Osteoblast (primary cell): ENCODE measurements at regions not wholly inside any gene's neighbourhood (a gene's known extent, or its start where the extent isn't known, plus 50 kb on each side); places are given as distances from the start of the nearest gene placed in this dataset.

ENCODE experiments used
- DNase-seq: peaks from one replicate; pipeline ENCODE4 v3.0.0; 2011; ENCODE audit warnings: low spot score, mixed read lengths; ENCODE audit not compliant: insufficient read length; ENCODE audit errors: missing footprints
- H2AFZ ChIP-seq: 2 replicates; pipeline ENCODE4 v1.6.0; 2011; ENCODE audit warnings: mild to moderate bottlenecking, low read length
- H3K27ac ChIP-seq: 2 replicates; pipeline ENCODE4 v1.5.1; 2011; ENCODE audit warnings: mild to moderate bottlenecking, low read depth, low read length, moderate library complexity
- H3K27me3 ChIP-seq: 2 replicates; pipeline ENCODE4 v1.6.0; 2012; ENCODE audit warnings: mild to moderate bottlenecking, control low read depth, inconsistent platforms, low read length, moderate library complexity; ENCODE audit not compliant: insufficient read depth
- H3K36me3 ChIP-seq: 2 replicates; pipeline ENCODE4 v1.5.1; 2011; ENCODE audit warnings: mild to moderate bottlenecking, low read length, control low read depth, moderate library complexity; ENCODE audit not compliant: insufficient read depth
- H3K4me1 ChIP-seq: 2 replicates; pipeline ENCODE4 v1.5.1; 2011; ENCODE audit warnings: mild to moderate bottlenecking, low read length, control low read depth, moderate library complexity; ENCODE audit not compliant: insufficient read depth
- H3K4me2 ChIP-seq: 2 replicates; pipeline ENCODE4 v1.6.0; 2011; ENCODE audit warnings: mild to moderate bottlenecking, low read length; ENCODE audit not compliant: insufficient read depth
- H3K4me3 ChIP-seq: fragments of 200-600 bp; sonication (generic); 3 replicates; pipeline ENCODE4 v1.5.1; 2012; ENCODE audit warnings: mild to moderate bottlenecking, low read length, inconsistent platforms; ENCODE audit not compliant: insufficient read depth
- H3K79me2 ChIP-seq: 2 replicates; pipeline ENCODE4 v1.6.0; 2012; ENCODE audit warnings: mild to moderate bottlenecking, low read length, control low read depth, inconsistent platforms; ENCODE audit not compliant: insufficient read depth
- H3K9me3 ChIP-seq: 2 replicates; pipeline ENCODE4 v1.5.1; 2011; ENCODE audit warnings: low read depth, low read length, control low read depth
- H4K20me1 ChIP-seq: 2 replicates; pipeline ENCODE4 v1.6.0; 2012; ENCODE audit warnings: mild to moderate bottlenecking, low read length, control low read depth; ENCODE audit not compliant: insufficient read depth
- TF ChIP-seq, protein P1 (sequence below): IDR thresholded peaks from 2 replicates; pipeline ENCODE4 v1.5.1; 2011; ENCODE audit warnings: mild to moderate bottlenecking, low read depth, low read length, moderate library complexity; ENCODE audit errors: extremely low read depth

DNA sequence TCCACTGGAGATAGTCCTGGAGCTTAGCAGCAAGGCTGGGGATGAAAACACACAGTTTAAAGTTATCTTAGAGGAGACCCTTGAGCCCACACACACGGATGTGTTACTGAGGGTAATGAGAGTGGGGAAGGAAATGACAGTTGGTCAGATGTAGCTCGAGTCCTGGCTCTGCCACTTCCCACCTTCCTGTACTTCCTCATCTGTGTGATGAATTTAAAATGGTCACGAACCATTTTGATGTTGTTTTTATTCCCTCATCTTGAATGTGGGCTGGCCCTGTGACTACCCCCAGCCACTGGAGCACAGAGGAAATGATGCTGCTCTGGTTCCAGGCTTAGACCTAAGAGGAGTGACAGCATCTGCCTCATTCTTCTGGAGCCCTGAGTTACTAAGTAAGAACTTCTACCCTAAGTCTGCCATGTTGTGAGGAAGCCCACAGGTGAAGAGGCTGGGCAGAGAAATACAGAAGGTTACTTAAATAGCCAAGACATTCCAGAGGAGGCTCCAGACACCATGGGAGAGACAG, 141.2 kb downstream of the NRN1 start:
- no peak for DNase-seq
- no peak overlapping the region for H3K4me3 ChIP-seq
- no peaks in the 10 kb centered on the region for H4K20me1 ChIP-seq
- H3K27ac ChIP-seq, result no peak overlapping the region
- H3K4me2 ChIP-seq, result no peak overlapping the region
- TF ChIP-seq, protein P1, sequence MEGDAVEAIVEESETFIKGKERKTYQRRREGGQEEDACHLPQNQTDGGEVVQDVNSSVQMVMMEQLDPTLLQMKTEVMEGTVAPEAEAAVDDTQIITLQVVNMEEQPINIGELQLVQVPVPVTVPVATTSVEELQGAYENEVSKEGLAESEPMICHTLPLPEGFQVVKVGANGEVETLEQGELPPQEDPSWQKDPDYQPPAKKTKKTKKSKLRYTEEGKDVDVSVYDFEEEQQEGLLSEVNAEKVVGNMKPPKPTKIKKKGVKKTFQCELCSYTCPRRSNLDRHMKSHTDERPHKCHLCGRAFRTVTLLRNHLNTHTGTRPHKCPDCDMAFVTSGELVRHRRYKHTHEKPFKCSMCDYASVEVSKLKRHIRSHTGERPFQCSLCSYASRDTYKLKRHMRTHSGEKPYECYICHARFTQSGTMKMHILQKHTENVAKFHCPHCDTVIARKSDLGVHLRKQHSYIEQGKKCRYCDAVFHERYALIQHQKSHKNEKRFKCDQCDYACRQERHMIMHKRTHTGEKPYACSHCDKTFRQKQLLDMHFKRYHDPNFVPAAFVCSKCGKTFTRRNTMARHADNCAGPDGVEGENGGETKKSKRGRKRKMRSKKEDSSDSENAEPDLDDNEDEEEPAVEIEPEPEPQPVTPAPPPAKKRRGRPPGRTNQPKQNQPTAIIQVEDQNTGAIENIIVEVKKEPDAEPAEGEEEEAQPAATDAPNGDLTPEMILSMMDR, result no peak
- H3K9me3 ChIP-seq, result no peaks in the 10 kb centered on the region
- H3K27me3 ChIP-seq, result no peaks in the 10 kb centered on the region
- no peaks in the 10 kb centered on the region for H3K36me3 ChIP-seq
- no peak overlapping the region for H2AFZ ChIP-seq
- H3K79me2 ChIP-seq, result no peaks in the 10 kb centered on the region
- no peaks in the 10 kb centered on the region for H3K4me1 ChIP-seq

DNA sequence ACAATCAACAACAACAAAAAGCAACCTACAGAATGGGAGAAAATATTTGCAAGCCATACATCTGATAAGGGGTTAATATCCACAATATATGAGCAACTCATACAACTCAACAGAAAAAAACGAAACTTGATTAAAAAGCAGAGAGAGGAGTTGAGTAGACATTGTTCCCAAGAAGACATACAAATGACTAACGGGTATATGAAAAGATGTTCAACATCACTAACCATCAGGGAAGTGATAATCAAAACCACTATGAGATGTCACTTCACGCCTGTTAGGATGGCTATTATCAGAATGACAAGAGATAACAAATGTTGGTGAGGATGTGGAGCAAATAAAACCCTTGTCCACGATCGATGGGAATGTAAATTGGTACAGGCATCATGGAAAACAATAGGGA, 145.9 kb downstream of the NRN1 start:
- Histone ChIP-seq H3K36me3 (no peaks in the 10 kb centered on the region), H3K4me2 (no peak overlapping the region), H4K20me1 (no peaks in the 10 kb centered on the region), H2AFZ (no peak overlapping the region), H3K27me3 (no peaks in the 10 kb centered on the region), H3K4me3 (no peak overlapping the region), H3K4me1 (no peaks in the 10 kb centered on the region), H3K79me2 (no peaks in the 10 kb centered on the region), H3K27ac (no peak overlapping the region), H3K9me3 (no peaks in the 10 kb centered on the region)
- TF ChIP-seq, protein P1, result no peak
- DNase-seq, result no peak

DNA sequence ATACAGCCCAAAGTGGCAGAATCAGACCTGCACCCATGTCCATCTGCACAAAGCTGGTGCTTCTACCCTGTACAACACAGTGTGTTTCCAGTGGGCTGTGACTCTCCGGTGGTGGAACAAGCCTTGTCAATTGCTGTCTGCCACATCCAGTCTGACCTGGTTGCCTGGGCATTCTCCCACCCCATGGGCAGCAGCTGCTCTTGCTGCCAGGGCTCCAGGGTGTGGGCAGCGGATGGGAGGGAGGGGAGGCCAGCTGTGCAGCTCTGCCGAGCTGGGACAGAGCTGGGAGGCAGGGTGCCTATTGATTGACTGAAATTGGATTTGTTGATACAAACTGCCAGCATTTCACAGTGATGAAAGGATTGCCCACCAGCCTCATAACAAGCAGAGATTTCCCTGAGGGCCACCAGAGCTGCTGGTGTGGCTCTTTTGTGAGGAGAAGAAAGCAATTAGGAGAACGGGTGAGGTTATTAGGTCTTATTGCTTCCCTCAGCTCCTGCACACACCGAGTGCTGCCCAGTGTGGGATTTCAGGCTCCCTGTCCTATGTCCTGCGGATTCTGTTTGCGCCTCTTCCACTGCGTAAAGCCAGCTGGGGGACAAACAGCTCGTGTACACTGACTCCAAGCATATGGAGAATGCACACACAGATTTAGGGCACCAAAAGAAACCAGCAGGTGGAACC, 150.8 kb downstream of the NRN1 start:
- H2AFZ ChIP-seq, result no peak overlapping the region
- H3K4me2 ChIP-seq, result no peak overlapping the region
- H3K36me3 ChIP-seq, result no peaks in the 10 kb centered on the region
- DNase-seq, result no peak
- H3K79me2 ChIP-seq, result no peaks in the 10 kb centered on the region
- TF ChIP-seq, protein P1, result no peak
- no peak overlapping the region for H3K4me3 ChIP-seq
- H4K20me1 ChIP-seq, result no peaks in the 10 kb centered on the region
- H3K27me3 ChIP-seq, result peaks cover 14% of the 10 kb centered on the region
- H3K4me1 ChIP-seq, result no peaks in the 10 kb centered on the region
- H3K9me3 ChIP-seq, result no peaks in the 10 kb centered on the region
- H3K27ac ChIP-seq, result no peak overlapping the region

- H3K4me1 ChIP-seq, result no peaks in the 10 kb centered on the region
- DNase-seq, result no peak
- no peak overlapping the region for H3K27ac ChIP-seq
- TF ChIP-seq, protein P1, result no peak
- no peaks in the 10 kb centered on the region for H3K36me3 ChIP-seq
- no peaks in the 10 kb centered on the region for H4K20me1 ChIP-seq
- no peak overlapping the region for H3K4me2 ChIP-seq
- H3K4me3 ChIP-seq, result no peak overlapping the region
- no peak overlapping the region for H2AFZ ChIP-seq
- no peaks in the 10 kb centered on the region for H3K79me2 ChIP-seq
- H3K27me3 ChIP-seq, result peaks cover 22% of the 10 kb centered on the region
- H3K9me3 ChIP-seq, result no peaks in the 10 kb centered on the region
Measured at GRCh38 chr6:5854899-5855298, 151.8 kb downstream of the NRN1 start.
